ENCODE measurements at regions not wholly inside any gene's neighbourhood (a gene's known extent, or its start where the extent isn't known, plus 50 kb on each side); places are given as distances from the start of the nearest gene placed in this dataset.

GRCh38 chr9:94159069-94159939, 75.0 kb downstream of the PTPDC1 start:
- no peak for DNase-seq

DNA sequence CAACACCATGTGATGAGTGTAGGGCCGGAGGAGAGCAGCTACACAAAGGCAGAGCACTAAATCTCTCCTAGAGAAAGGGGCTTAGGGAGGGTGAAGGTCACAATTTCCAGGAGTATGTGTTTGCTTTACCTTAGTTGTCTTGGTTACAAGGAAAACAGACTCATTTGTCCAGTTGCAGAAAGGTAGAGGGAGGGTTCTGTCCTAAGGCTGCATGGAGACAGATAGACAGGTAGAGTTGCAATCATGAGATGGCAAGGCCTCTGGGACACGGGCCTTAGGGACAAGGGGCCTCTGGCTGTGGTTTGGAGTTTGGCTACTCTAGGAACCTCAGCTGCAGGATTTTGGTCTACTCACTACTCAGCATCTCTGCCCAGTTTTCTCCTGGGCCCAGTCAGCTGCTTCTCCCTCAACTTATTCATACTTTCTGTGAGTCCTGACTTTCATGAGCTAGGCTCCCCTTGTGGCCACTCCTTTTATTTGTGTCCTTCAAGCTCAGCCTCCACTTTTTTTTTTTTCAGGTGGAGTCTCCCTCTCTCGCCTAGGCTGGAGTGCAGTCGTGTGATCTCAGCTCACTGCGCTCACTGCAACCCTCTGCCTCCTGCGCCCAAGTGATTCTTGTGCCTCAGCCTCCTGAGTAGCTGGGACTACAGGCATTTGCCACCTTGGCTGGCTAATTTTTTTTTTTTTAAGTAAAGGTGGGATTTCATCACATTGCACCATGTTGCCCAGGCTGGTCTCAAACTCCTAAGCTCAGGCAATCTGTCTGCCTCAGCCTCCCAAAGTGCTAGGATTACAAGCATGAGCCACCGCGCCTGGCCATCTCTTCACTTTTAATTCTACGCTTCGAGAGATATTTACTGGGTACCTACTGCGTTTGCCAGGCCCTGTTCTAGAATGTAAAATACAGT, 76.6 kb downstream of the PTPDC1 start:
- no peak for DNase-seq

- no peak for DNase-seq
Observed at GRCh38 chr9:94161673-94162072, 77.4 kb downstream of the PTPDC1 start.

DNA sequence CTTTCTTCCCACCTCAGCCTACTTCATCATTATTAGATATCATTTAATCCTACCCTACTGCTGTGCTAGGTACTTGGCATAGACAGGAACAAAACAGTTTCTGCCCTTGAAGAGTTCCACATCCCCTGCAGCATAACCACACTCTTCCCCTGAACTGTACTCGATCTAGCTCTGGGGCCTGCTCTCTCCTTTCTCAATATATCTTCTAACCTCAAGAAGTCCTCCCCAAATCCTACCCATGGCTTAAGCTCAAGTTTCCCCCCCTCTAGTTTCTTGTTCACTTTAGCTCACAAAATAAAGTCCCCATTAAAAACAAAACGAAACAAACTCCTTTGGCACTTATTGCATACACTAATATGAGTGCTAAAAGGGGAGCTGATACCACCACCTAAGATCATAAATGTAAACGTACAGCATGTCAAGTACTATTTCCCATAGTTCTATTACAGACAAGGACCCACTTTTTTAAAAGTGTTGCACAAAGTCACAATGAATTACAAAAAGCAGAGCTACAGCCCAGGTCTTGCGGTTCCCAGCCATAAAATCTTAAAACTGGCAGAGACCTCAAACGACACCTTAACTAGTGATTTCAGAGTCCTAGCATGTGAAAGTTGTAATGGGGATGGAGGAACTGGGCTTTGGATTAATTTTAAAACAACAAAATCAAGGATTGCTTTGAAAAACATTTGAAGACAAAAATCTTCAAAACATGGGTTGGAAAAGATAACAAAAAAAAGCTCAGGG, 80.7 kb downstream of the PTPDC1 start:
- DNase-seq, result no peak

- peak; percentile 98 for DNase-seq
Observed at GRCh38 chr9:94165592-94166235, 81.5 kb downstream of the PTPDC1 start.

DNA sequence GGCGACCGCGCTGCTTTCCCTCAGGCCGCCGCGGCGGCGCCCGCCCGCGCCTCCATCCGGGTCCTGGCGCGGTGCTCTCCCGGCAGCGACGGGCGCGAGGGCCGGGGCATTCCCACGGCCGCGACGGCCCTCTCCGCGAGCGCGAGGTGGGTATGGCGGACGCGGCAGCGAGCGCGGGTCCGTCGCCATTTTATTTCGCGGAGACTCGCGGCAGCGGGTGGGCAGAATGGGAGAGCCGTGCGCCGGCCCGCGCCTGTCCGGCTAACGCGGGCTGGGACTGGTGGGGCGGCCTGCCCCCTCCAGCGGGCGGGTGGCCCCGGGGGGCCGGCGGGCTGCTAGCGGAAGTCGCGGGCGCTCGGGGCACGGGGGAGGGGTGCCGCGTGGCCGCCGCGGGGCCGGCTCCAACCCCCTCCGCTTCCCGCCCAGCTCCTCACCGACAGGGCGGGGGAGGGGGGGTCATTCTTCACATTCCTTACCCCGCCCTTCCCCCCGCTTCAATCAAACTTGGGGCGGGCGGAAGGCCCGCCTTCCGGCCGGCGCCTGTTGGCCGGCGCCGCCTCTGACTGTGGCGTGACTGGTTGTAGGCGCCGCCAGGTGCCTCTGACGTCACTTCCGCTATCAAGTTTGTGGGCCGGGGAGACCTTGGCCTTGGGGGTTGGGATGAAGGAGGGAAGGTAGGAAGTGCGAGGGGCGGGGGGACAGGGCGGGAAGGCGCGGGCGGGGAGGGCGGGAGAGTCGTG, 82.1 kb downstream of the PTPDC1 start:
- peak; percentile 98 for DNase-seq

DNA sequence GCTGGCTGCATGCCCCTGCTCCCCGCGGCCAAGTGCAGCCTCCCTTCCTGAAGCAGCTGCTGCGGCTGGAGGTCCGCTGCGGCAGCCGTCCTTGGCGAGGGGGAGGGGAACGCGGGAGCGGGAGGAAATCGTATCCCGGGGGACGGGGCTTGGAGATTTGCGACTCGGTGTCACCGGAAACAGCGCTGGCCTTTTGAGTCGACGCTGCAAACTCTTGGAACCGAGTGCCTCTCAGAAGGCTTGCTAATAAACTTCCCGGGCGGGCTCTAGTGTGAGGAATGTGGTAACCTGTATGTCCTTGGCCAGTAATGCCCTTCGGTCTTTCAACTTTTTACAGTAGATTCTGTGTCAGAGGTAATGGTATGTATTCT, 82.7 kb downstream of the PTPDC1 start:
- no peak for DNase-seq

GRCh38 chr9:94167376-94167890, 83.2 kb downstream of the PTPDC1 start:
- DNase-seq, result no peak

DNA sequence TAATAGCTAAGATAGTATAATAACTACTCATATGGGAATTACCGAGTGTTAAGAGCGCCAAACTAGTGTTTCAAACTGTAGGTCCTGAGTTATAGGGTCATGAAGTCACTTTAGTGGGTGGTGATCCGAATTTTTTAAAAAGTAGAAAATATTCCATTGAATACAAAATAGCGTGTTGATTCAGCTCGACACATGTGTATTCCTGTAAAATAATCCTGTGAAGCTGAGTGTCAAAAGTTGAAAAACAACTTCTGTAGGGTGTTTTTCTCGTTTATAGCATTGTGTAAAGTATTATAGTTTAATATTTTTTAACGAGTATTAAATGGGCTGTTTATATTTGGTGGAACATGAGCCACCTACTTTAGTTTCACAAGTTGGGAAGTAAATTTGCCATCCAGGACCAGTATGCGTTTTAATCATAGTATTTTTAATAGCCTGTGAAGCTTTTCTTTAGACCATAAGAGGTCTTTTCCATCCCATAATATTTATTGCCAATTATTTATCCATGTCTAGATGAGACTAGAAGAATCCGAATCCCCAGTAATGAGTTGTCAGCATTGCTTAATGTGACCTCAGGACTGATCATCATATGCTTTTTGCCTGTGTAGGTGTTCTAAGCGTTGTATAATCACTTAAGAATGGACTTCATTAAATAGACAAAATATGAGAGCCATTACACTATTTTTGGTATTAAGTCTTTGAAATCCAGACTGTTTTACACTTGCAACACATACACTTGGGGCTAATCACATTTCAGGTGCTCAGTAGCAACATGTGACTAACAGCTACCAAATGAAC, 84.1 kb downstream of the PTPDC1 start:
- DNase-seq, result no peak

DNA sequence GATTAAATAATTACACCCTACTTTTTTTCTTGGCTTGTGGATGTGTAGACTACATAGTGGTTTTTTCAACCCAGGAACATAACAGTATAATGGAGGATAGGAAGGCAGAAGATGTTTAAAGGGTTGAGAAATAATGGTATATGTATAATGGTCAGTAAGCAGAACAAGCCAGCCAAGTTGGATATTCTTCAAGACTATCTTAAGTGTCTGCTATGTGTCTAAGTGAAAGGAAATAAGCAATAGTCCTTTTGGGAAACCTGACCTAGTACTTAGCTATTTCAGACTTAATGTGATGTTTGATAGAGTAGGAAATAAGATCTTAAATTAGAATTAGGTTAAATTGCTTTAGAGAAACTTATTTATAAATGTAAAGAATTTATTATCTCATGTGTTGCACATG, 85.7 kb downstream of the PTPDC1 start:
- DNase-seq, result no peak

DNA sequence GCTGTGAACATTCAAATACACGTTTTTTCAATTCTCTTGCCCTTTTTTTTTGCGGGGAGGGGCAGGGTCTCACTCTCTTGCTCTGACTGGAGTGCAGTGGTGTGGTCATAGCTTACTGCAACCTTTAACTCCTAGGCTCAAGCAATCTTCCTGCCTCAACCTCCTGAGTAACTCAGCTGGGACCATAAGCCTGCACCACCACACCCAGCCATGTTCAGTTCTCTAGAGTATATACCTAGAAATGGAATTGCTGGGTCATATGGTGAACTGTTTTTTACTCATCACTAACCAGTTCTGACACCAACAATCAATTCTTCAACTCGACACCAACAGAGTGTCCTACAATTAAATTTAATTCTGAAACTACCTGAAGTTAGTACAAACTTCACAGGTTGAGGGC, 85.5 kb upstream of the ZNF169 start:
- no peak for DNase-seq

DNA sequence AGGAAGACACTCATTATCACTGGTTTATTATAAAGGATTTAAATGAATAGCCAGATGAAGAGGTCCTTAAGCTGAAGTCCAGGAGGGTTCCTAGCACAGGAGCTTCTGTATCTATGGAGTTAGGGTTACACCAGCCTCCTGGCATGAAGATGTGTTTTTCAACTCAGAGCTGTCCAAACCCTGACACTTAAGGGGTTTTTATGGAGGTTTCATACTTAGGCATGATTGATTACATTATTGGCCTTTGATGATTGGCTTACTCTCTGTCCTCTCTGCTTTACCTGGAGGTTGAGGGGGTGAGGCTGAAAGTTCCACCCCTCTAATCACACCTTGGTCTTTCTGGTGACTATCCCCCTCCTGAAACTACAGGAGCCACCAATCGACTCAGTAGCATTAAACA, 84.9 kb upstream of the ZNF169 start:
- DNase-seq, result no peak

- DNase-seq, result no peak
Observed at GRCh38 chr9:94175669-94176068, 83.4 kb upstream of the ZNF169 start.

- DNase-seq, result no peak
Observed at GRCh38 chr9:94176608-94177007, 82.5 kb upstream of the ZNF169 start.

DNA sequence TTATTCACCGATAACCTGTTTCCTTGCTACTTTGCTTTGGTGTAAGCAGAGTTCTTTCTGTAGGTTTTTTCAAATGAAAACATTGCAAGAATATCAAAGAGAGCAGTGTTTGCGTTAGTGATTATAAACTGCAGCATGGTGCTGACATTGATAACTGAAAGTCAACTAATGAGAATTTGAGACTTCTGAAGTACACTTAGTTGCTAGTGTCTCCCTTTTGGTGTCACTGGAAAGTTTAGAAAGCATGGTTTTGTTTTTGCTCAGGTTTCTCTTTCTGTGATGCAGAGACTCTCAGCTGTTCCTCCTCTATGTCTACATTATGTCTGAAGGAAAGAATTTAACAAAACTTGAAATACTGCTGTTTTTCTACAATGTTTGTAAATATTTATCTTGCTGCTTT, 80.2 kb upstream of the ZNF169 start:
- no peak for DNase-seq

DNA sequence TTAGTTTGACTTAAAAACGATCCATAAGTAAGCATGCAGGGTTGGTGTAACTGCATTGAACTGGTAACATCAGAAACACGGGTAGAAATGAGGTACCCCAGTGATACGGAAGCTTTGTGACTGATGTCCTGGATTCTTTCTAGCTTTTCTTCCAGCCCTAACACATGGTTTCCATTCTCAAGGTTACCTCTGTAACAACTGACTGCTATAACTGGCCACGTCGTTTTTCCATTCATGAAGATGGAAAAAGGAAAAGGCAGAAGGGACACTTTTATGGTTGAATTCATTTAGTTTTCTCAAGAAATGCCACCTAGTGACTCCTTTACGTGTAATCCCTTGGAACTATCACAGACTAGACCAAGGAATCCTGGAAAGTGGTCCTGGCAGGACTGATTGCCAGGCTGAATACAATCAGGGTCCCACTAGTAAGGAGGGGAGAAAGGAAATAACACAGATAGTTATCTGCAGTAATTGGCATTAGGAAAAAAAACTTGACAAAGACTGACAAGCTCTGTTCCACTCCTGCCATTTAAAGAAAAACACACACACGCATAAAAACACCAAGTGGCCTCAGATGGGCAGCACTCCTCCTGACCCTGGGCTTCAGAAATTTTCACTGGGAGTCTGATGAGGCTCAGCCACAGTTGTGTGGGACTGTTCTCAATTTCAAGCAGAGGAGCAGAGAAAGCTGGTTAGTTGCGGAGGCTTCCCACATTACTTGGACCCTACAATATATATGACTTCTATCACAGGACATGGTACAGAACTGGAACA, 77.5 kb upstream of the ZNF169 start:
- DNase-seq, result no peak

GRCh38 chr9:94182532-94182931, 76.6 kb upstream of the ZNF169 start:
- DNase-seq, result no peak

GRCh38 chr9:94183240-94183999, 75.7 kb upstream of the ZNF169 start:
- no peak for DNase-seq

- DNase-seq, result no peak
Observed at GRCh38 chr9:94188246-94188645, 70.9 kb upstream of the ZNF169 start.

Measured in NCI-H2171 treated with DMSO at 0.1 percent for 48 hours (cell line).